WERI-Rb-1 (cell line): ENCODE measurements at regions not wholly inside any gene's neighbourhood (a gene's known extent, or its start where the extent isn't known, plus 50 kb on each side); places are given as distances from the start of the nearest gene placed in this dataset.

Source experiments
- DNase-seq: peaks from one replicate; pipeline ENCODE4 v3.0.0-alpha.2; 2020
- H3K27ac ChIP-seq: fragments of 250-450 bp; sonication (Bioruptor Pico); 2 replicates; pipeline ENCODE4 v1.5.1; 2020; ENCODE audit warnings: mild to moderate bottlenecking, moderate library complexity
- H3K27me3 ChIP-seq: fragments of 250-450 bp; sonication (Bioruptor Pico); 2 replicates; pipeline ENCODE4 v1.5.1; 2021; ENCODE audit warnings: mild to moderate bottlenecking, low read depth, moderate library complexity; ENCODE audit not compliant: insufficient read depth, severe bottlenecking
- H3K36me3 ChIP-seq: fragments of 250-450 bp; sonication (Bioruptor Pico); 2 replicates; pipeline ENCODE4 v1.5.1; 2020; ENCODE audit warnings: mild to moderate bottlenecking, moderate library complexity
- H3K4me3 ChIP-seq: 2 replicates; pipeline ENCODE4 v1.5.1; 2011; ENCODE audit warnings: low read depth, mild to moderate bottlenecking, control low read depth, low read length
- H3K9me3 ChIP-seq: fragments of 250-450 bp; sonication (Bioruptor Pico); 2 replicates; pipeline ENCODE4 v1.5.1; 2021; ENCODE audit warnings: mild to moderate bottlenecking, moderate library complexity; ENCODE audit not compliant: severe bottlenecking
- TF ChIP-seq, protein P1 (sequence below): IDR thresholded peaks from 2 replicates; pipeline ENCODE4 v1.5.1; 2011; ENCODE audit warnings: low read depth, mild to moderate bottlenecking, control low read depth, inconsistent platforms, low read length

DNA sequence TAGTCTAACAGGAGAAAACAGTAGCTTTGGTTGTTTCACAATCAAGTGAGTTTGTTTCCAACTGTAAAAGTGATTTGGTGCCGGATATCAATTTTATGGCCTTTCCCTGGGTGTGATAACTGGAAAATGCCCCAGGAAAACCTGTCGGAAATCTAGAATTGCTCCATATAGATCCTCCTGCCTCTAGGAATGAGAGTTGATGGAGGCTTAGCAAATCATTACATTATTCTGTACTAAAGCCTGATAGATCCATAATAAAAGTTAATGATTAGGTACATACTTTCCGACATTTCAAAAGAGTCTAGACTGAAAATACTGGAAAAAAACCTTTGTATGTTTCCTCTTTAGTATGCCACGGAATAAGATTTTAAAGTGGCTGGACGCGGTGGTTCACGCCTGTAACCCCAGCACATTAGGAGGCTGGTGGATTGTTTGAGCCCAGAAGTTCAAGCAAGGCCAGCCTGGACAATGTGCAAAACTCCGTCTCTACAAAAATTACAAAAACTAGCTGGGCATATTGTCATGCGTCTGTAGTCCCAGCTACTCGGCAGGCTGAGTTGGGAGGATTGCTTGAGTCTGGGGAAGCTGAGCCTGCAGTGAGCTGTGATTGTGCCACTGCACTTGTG lies 70.0 kb upstream of the SLC45A1 start:
- no peaks in the 10 kb centered on the region for H3K36me3 ChIP-seq
- no peak overlapping the region for H3K27ac ChIP-seq
- no peaks in the 10 kb centered on the region for H3K27me3 ChIP-seq
- H3K9me3 ChIP-seq: no peaks in the 10 kb centered on the region
- H3K4me3 ChIP-seq: no peak overlapping the region
- TF ChIP-seq, protein P1, sequence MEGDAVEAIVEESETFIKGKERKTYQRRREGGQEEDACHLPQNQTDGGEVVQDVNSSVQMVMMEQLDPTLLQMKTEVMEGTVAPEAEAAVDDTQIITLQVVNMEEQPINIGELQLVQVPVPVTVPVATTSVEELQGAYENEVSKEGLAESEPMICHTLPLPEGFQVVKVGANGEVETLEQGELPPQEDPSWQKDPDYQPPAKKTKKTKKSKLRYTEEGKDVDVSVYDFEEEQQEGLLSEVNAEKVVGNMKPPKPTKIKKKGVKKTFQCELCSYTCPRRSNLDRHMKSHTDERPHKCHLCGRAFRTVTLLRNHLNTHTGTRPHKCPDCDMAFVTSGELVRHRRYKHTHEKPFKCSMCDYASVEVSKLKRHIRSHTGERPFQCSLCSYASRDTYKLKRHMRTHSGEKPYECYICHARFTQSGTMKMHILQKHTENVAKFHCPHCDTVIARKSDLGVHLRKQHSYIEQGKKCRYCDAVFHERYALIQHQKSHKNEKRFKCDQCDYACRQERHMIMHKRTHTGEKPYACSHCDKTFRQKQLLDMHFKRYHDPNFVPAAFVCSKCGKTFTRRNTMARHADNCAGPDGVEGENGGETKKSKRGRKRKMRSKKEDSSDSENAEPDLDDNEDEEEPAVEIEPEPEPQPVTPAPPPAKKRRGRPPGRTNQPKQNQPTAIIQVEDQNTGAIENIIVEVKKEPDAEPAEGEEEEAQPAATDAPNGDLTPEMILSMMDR: no peak
- DNase-seq: no peak

DNA sequence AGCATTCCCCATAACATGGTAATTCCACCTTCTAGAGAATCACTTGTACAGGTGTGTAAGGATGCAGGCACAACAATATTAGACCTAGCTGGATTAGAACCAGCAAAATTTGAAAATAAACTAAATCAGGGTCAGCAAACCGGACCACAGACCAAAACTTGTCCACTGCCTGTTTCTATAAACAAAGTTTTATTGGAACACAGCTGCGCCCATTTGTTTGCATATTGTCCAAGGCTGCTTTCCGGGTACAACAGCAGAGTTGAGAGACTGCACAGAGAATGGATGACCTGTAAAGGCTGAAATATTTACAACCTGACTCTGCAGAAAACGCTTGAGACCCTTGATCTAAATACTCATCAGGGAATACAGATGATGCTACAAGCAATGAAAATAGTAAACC lies 73.6 kb upstream of the SLC45A1 start:
- no peaks in the 10 kb centered on the region for H3K9me3 ChIP-seq
- no peak overlapping the region for H3K4me3 ChIP-seq
- no peaks in the 10 kb centered on the region for H3K36me3 ChIP-seq
- no peak for DNase-seq
- no peak overlapping the region for H3K27ac ChIP-seq
- no peaks in the 10 kb centered on the region for H3K27me3 ChIP-seq
- TF ChIP-seq, protein P1: no peak

DNA sequence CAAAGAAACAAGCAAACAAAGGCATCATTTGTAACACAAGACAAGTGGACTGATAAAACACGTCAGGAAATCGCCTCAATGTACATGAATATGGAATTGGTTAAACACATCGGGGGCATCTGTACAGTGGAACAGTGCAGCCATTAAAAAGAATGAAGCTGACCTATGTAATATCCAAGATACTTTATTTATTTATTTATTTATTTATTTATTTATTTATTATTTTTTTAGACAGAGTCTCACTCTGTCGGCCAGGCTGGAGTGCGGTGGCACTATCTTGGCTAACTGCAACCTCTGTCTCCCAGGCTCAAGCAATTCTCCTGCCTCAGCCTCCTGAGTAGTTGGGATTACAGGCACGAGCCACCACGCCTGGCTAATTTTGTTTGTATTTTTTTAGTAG lies 75.4 kb upstream of the SLC45A1 start:
- Histone ChIP-seq H3K4me3 (no peak overlapping the region), H3K9me3 (no peaks in the 10 kb centered on the region), H3K36me3 (no peaks in the 10 kb centered on the region), H3K27me3 (no peaks in the 10 kb centered on the region), H3K27ac (no peak overlapping the region)
- TF ChIP-seq, protein P1: no peak
- DNase-seq: no peak

DNA sequence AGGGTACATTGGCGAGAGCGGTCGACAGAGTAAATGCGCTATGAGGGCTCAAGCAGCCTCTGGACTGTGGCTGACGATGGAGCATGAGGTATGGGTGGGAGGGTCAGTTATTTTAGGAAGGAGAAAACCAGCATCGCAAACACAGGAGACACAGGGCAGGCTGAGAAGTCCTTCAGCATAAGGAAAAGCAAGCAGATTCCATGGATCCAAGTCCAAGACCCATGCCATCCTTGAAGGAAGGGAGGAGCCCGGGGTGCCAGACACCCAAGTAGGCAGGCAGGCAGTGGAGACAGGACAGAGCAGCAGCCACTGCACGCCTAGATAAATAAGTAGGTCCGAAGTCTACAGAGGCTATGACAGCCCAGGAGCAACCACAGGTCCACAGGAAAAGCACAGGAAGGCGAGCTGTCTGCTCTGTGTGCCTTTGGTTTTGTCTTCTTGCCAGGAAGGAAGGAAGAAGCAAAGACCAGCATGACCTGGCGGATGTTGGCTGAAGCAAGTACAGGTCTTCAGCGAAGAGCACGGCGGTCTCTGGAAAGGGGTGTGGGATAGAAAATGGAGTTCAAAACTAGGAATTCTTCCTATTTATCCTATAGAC lies 76.4 kb upstream of the SLC45A1 start:
- Histone ChIP-seq H3K4me3 (no peak overlapping the region), H3K27ac (no peak overlapping the region), H3K27me3 (no peaks in the 10 kb centered on the region), H3K9me3 (no peaks in the 10 kb centered on the region), H3K36me3 (no peaks in the 10 kb centered on the region)
- no peak for DNase-seq
- TF ChIP-seq, protein P1: no peak

DNA sequence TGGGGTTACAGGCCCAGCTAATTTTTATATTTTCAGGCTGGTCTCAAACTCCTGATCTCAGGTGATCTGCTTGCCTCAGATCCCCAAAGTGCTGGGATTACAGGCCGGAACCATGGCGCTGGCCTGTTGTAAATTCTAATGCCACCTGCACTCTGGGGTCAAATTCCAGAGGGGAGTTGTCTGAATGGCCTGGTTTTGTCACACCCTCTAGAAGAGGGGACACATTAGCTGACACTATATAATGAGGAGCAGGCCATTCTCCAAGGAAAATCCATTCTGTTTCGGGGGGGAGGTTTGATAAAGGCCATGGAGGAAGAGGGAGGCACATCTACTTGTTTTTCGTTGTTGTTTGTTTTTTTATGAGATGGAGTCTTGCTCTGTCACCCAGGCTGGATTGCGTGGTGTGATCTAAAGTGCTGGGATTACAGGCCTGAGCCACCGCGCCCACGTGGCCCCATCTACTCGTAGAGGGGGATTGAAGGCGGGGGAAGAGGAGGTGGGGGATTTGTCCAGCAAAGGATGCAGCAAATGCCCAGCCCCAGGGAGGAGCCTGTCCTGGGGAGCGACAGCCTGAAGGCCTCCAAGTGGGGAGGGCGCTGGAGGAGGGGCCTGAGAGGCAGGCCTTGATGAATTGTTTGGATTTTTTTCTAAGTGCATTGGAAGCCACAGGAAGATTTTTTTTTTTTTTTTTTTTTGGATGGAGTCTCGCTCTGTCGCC lies 78.4 kb upstream of the SLC45A1 start:
- Histone ChIP-seq H3K9me3 (no peaks in the 10 kb centered on the region), H3K36me3 (no peaks in the 10 kb centered on the region), H3K27ac (peak overlapping the region; percentile 43), H3K27me3 (no peaks in the 10 kb centered on the region), H3K4me3 (no peak overlapping the region)
- TF ChIP-seq, protein P1: no peak
- peak; percentile 88 for DNase-seq
